Activated T-helper 17 cell treated with anti-CD3 and anti-CD28 coated beads, Interleukin-2, amount 50 U/mL, for 72 hours (primary cell): ENCODE measurements at regions not wholly inside any gene's neighbourhood (a gene's known extent, or its start where the extent isn't known, plus 50 kb on each side); places are given as distances from the start of the nearest gene placed in this dataset.

Experiments
- ATAC-seq: fragments of 150-1000 bp; cut with Tn5 transposase; replicated peaks from 2 replicates; pipeline ENCODE4 v1.10.0; 2021; ENCODE audit warnings: mild to moderate bottlenecking, moderate library complexity
- H3K27ac Mint-ChIP-seq: one replicate; pipeline ENCODE4 v1.8.0; 2022; ENCODE audit warnings: mixed read lengths
- H3K27me3 Mint-ChIP-seq: one replicate; pipeline ENCODE4 v1.8.0; 2022; ENCODE audit warnings: mixed read lengths
- H3K36me3 Mint-ChIP-seq: one replicate; pipeline ENCODE4 v1.8.0; 2022; ENCODE audit warnings: low read depth, mild to moderate bottlenecking, mixed read lengths
- H3K4me1 Mint-ChIP-seq: one replicate; pipeline ENCODE4 v1.8.0; 2022; ENCODE audit warnings: mixed read lengths
- H3K4me3 Mint-ChIP-seq: one replicate; pipeline ENCODE4 v1.8.0; 2022; ENCODE audit warnings: mild to moderate bottlenecking, mixed read lengths
- H3K9me3 Mint-ChIP-seq: one replicate; pipeline ENCODE4 v1.8.0; 2022; ENCODE audit warnings: mixed read lengths

DNA sequence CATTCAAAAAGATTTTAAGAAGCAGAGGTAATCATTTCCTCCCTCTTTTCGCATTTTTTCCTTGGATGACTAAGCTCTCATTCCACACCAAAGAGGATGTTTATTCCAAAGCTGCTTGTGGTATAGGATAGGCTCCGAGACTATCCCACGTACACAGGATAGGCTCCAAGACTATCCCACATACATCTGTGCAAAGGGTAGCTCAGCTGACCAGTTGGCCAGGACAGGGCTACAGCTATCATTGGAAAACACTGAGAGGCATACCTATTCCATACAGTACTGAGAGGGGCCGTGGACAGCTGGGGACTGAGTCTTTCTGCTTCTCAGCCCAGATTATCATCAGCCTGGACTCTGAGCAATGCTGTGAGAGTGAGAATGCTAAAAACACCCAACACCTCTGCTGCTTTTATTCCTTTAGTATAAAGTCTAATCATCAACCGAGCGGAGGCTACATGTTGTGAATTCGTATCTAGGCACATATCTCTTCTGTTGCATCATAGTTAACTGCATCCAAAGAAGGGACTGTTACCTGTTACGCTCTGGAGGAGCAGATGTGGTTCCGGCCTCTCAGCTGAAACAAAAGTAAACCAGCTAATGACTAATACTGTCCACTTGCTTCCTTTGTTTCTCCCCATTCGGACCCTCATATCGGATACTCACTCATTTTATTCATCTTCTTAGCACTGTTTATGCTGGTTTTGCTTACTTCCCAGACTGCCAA, 141.0 kb downstream of the TNFSF18 start:
- no peaks in the 10 kb centered on the region for H3K36me3 Mint-ChIP-seq
- ATAC-seq, result no peak
- no peak overlapping the region for H3K27ac Mint-ChIP-seq
- H3K4me1 Mint-ChIP-seq, result peaks cover 12% of the 10 kb centered on the region
- peaks cover 4% of the 10 kb centered on the region for H3K9me3 Mint-ChIP-seq
- no peaks in the 10 kb centered on the region for H3K27me3 Mint-ChIP-seq
- no peak overlapping the region for H3K4me3 Mint-ChIP-seq

DNA sequence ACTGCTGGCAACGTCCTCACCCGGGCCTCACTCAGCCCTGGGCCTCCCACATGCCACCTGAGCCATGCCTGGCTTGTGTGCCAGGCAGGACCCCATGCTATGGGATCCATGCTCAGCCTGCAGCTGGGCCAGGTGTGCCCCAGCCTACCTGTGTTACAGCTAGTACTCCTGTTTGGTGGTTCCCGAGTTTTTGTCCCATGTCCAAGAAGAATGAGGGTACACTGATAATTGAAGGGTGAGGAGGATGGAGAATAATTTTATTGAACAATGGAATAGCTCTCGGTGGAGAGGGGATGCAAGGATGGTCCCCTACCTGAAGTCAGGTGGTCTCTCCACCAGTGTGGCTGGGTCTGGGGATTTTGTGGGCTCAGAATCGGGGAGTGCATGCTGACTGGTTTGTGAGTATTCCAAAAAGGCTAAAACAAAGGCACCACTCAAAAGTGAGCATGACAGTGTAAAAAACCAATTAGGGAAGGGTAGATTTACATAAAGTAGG, 137.9 kb downstream of the TNFSF18 start:
- Mint-ChIP-seq H3K27ac (no peak overlapping the region), H3K4me1 (no peaks in the 10 kb centered on the region), H3K9me3 (peaks cover 7% of the 10 kb centered on the region), H3K27me3 (no peaks in the 10 kb centered on the region), H3K36me3 (no peaks in the 10 kb centered on the region), H3K4me3 (no peak overlapping the region)
- no peak for ATAC-seq

DNA sequence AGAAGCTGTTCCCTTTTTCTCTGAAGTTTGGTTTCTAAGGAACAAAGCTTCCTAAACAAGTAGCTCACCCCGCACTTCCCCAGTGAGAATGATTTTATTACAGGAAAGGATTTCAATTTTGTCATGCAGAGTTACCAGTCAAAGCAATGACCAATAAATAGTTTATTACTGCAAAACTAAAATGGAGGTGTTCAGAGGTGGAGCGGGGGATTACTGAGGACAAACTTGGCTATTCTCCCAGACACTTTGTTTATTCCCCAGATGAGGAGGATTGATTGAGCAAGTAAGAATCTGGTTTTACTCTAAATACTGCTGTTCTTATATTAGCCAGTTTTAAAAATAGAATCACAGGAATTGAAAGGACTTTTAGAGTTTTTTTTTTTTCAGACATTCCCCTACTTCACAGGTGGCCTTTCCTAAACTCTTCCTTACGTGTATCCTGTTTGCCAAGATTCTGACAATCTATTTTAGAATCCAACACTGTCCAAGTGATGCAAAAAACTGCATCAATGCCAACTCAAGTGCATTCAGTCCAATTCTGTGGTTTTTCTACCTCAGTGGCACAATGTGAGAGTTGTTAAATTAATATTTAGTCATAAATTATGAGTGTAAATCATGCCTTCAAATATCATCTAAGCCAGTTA, 136.1 kb downstream of the TNFSF18 start:
- Mint-ChIP-seq H3K9me3 (peaks cover 7% of the 10 kb centered on the region), H3K27ac (no peak overlapping the region), H3K4me1 (no peaks in the 10 kb centered on the region), H3K27me3 (no peaks in the 10 kb centered on the region), H3K36me3 (no peaks in the 10 kb centered on the region), H3K4me3 (no peak overlapping the region)
- no peak for ATAC-seq

DNA sequence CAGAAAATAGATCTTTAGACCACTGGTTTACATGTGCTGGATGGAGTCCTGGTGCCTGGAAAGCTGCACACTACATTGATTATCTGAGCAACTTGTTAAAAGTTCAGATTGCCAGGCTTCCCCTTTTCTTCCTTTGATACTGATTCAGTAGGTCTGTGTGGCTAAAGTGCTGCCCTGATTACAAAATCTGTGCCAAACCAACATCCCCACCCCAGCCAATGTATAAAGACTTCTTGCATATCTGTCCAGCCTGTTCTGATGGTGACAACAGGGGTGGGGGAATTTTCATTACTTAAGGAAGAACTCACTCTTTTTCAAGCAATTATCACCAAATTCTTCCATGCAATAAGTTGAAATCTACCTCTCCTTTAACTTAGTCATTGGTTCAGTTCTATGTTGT, 135.5 kb downstream of the TNFSF18 start:
- no peak for ATAC-seq
- H3K4me3 Mint-ChIP-seq, result no peak overlapping the region
- no peaks in the 10 kb centered on the region for H3K27me3 Mint-ChIP-seq
- peaks cover 7% of the 10 kb centered on the region for H3K9me3 Mint-ChIP-seq
- H3K36me3 Mint-ChIP-seq, result no peaks in the 10 kb centered on the region
- H3K4me1 Mint-ChIP-seq, result no peaks in the 10 kb centered on the region
- H3K27ac Mint-ChIP-seq, result no peak overlapping the region

DNA sequence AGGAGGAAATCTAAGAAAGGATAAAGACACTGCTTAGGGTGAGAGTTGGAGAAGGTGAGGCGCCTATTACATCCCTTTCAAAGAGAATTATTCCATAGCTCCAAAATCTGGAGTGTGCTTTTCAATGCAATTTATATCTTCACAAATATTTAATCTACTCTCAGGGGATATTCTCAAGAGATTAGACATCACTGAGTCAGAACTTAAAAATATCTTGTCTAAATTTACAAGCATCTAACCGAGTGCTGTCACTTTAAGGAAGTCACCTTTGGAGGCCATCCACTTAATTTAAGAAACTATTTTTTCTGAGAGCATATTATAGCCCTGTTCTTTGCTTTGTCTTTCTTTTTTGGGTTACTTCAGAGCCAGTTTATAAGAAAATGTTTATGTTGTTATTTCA, 134.6 kb downstream of the TNFSF18 start:
- no peaks in the 10 kb centered on the region for H3K36me3 Mint-ChIP-seq
- H3K4me3 Mint-ChIP-seq, result no peak overlapping the region
- H3K9me3 Mint-ChIP-seq, result peaks cover 7% of the 10 kb centered on the region
- H3K27me3 Mint-ChIP-seq, result no peaks in the 10 kb centered on the region
- no peak overlapping the region for H3K27ac Mint-ChIP-seq
- no peaks in the 10 kb centered on the region for H3K4me1 Mint-ChIP-seq
- ATAC-seq, result no peak

DNA sequence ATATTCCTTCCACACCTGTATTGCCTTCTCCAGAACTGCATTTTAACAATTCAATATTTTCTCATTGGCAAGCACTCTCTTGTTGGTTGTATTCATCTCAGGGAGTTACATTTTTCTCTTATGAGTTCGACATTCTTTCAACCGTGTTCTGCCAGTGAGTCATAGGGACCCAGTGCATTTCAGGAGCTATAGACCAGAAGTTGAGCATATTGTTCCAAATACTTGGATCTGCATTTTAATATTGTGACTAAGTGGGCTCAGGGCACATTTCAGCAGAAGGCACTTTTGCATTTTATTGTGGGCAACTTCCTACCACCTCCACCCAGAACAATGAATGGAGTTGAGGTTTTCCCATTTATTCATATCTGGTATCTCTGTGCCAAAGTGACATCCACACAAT, 132.8 kb downstream of the TNFSF18 start:
- H3K27me3 Mint-ChIP-seq, result no peaks in the 10 kb centered on the region
- no peak for ATAC-seq
- no peaks in the 10 kb centered on the region for H3K36me3 Mint-ChIP-seq
- no peaks in the 10 kb centered on the region for H3K4me1 Mint-ChIP-seq
- H3K27ac Mint-ChIP-seq, result no peak overlapping the region
- no peak overlapping the region for H3K4me3 Mint-ChIP-seq
- H3K9me3 Mint-ChIP-seq, result peaks cover 4% of the 10 kb centered on the region

DNA sequence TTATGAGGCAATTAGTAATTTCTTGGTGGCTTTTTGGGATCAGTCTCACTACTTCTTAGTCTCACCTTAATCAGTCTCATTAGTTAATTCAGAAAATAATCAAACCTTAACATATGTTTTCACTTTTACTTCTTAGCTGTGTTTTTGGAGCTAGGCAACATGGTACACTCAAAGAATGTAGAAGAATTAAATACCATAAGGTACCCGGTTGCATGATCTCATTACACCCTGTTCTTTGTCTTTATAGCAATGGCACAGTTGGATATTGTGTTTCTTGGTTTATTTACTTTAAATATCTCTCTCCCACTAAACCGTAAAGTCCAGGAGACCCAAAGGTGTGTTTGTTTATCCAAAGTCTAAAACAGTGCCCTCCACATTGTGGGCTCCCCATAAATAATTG, 132.3 kb downstream of the TNFSF18 start:
- Mint-ChIP-seq H3K27me3 (no peaks in the 10 kb centered on the region), H3K27ac (no peak overlapping the region), H3K9me3 (peaks cover 3% of the 10 kb centered on the region), H3K4me3 (no peak overlapping the region), H3K4me1 (no peaks in the 10 kb centered on the region), H3K36me3 (no peaks in the 10 kb centered on the region)
- ATAC-seq, result no peak

DNA sequence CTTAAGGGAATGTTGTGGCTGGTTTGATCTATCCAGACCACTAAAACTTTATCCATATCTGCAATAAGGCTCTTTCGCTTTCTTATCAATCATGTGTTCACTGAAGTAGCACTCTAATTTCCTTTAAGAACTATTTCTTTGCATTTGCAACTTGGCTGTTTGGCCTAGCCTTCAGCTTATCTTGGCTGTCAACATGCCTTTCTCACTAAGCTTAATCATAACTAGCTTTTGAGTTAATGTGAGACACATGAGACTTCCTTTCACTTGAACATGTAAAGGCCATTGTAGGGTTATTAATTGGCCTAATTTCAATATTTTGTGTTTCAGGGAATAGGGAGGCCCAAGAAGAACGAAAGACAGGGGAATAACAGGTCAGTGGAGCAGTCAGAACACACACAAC, 124.7 kb downstream of the TNFSF18 start:
- no peak overlapping the region for H3K4me3 Mint-ChIP-seq
- ATAC-seq, result no peak
- no peaks in the 10 kb centered on the region for H3K4me1 Mint-ChIP-seq
- H3K27me3 Mint-ChIP-seq, result no peaks in the 10 kb centered on the region
- no peak overlapping the region for H3K27ac Mint-ChIP-seq
- H3K36me3 Mint-ChIP-seq, result no peaks in the 10 kb centered on the region
- H3K9me3 Mint-ChIP-seq, result no peaks in the 10 kb centered on the region

DNA sequence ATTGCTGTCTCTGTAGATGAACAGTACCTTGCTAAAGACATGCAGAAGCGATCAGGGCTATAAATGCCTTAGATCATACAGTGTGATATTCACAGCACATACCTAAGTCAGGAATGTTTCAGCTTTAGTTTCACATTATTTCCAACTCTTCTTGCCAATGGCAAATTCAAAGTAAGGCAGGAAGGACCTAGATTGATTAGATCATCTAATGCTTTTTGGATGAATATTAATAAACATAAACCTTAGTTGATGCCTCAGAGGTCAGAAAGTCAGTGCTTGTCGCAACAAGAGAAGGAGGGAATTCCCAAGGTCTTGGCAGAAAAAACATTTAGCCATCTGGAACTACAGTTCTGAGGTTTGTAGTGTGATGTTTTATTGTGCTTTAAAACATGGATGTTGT, 122.3 kb downstream of the TNFSF18 start:
- Mint-ChIP-seq H3K4me3 (no peak overlapping the region), H3K4me1 (peaks cover 5% of the 10 kb centered on the region), H3K36me3 (no peaks in the 10 kb centered on the region), H3K27me3 (no peaks in the 10 kb centered on the region), H3K9me3 (no peaks in the 10 kb centered on the region), H3K27ac (no peak overlapping the region)
- ATAC-seq, result no peak

DNA sequence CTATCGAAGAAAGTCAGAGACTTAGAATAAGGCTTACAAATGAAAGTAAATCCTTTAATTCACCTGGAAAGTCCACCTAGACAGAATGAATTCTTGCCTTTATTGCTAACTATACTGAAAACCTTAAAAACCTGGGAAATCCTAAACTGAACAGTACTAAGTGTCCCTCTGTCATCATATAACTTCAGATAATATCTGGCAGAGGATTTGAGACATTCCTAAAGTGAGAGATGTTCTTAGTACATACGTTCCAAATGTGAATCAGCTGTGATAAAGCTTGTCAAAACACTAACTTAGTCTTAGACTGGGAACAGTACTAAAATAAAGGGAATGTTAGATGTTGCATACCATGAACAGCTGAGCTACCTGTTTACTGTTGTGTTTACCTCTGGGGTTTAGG, 121.7 kb downstream of the TNFSF18 start:
- ATAC-seq, result no peak
- no peaks in the 10 kb centered on the region for H3K9me3 Mint-ChIP-seq
- no peak overlapping the region for H3K4me3 Mint-ChIP-seq
- H3K4me1 Mint-ChIP-seq, result peaks cover 10% of the 10 kb centered on the region
- no peaks in the 10 kb centered on the region for H3K27me3 Mint-ChIP-seq
- no peak overlapping the region for H3K27ac Mint-ChIP-seq
- no peaks in the 10 kb centered on the region for H3K36me3 Mint-ChIP-seq

DNA sequence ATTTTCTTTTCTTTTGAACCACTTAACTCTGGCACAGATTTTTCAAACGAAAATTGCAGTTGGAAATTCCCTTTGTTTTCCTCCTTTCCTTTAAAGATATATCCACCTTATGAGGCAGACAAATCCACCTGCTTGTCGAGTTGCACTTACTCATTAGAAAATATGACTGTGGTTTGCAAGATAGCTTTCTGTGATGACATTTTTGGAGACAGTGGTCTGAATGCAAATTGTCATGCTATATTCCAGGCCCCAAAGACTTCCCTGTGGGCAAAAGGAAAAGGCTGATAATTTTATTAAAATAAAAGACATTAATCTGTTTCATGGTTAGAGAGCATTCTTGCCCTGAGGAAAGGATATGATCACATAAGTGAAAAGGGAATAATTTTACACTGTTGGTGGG, 120.6 kb downstream of the TNFSF18 start:
- no peaks in the 10 kb centered on the region for H3K9me3 Mint-ChIP-seq
- no peak overlapping the region for H3K27ac Mint-ChIP-seq
- H3K36me3 Mint-ChIP-seq, result no peaks in the 10 kb centered on the region
- peaks cover 14% of the 10 kb centered on the region for H3K4me1 Mint-ChIP-seq
- no peak for ATAC-seq
- H3K27me3 Mint-ChIP-seq, result no peaks in the 10 kb centered on the region
- no peak overlapping the region for H3K4me3 Mint-ChIP-seq

DNA sequence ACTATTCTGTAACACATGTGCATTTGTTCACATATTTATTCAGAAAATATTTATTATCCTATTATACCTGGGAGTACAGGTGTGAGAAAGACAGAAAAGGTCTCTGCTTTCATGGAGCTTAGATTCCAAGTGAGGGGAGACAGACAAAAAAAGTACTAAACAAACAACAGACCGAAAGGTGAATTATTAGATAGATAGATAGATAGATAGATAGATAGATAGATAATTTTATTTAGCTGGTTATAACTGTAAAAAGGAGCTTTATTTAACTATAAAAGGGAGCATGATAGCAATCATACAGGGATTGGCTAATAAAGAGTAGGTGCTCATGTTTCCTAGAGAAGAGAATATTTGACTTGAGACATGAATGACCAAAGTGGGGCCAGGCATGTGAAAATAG, 119.4 kb downstream of the TNFSF18 start:
- ATAC-seq, result no peak
- H3K36me3 Mint-ChIP-seq, result no peaks in the 10 kb centered on the region
- H3K4me3 Mint-ChIP-seq, result no peak overlapping the region
- H3K27ac Mint-ChIP-seq, result no peak overlapping the region
- H3K9me3 Mint-ChIP-seq, result no peaks in the 10 kb centered on the region
- H3K27me3 Mint-ChIP-seq, result no peaks in the 10 kb centered on the region
- peaks cover 14% of the 10 kb centered on the region for H3K4me1 Mint-ChIP-seq

DNA sequence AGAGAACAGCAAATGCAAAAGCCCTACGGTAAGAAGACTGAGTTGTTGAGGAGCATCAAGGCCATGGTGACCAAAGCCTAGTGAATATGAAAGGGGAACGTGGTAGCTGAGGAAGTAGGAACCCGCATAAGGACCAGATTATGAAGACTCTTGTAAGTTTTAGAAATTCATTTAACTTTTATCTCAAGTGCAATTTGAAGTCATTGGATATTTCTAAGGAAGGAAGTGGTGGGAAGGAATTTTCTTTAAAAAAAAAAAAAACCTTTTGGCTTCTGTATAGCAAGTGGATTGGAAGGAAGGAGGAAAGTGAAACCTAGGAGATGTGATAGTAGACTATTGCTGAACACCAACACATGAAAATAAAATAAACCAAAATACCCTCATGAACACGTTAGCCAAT, 119.0 kb downstream of the TNFSF18 start:
- Mint-ChIP-seq H3K27ac (no peak overlapping the region), H3K27me3 (no peaks in the 10 kb centered on the region), H3K4me3 (no peak overlapping the region), H3K4me1 (peaks cover 14% of the 10 kb centered on the region), H3K36me3 (no peaks in the 10 kb centered on the region), H3K9me3 (no peaks in the 10 kb centered on the region)
- ATAC-seq, result no peak

DNA sequence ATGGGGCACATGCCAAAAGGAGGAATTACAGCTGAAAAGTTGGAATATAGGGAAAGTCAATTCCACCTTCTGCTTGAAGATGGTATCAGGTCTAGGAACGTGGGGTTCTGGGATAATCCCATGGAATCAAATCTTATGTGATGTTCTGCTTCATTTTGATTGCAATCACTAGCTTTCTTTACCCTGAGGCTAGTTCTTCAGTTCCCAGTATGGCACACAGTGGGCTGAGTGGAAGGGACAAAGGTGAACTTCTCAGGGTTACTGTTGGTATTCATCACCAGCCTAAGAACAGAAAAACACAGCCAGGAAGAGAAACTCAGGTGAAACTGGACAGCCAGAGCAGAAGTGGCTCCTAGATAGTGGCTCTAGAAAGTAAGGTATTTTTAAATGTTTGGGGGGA, 117.8 kb downstream of the TNFSF18 start:
- Mint-ChIP-seq H3K4me3 (no peak overlapping the region), H3K9me3 (no peaks in the 10 kb centered on the region), H3K27ac (no peak overlapping the region), H3K27me3 (no peaks in the 10 kb centered on the region), H3K4me1 (peaks cover 14% of the 10 kb centered on the region), H3K36me3 (no peaks in the 10 kb centered on the region)
- ATAC-seq, result no peak

DNA sequence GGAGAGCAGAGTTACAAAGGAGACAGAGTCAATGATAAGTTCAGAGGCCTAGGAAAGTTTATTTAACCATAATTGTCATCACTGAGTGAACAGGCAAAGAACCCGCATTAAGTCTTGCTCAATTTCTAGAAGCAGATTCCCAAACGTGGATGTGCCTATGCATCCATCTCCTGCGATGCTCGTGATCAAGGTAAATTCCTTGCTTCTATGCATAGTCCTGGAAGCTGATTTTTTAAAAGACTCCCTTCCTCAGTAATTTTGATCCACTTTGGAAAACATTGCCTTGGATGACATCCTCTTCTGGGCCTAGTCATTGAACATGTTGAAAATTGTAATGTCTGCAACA, 116.4 kb downstream of the TNFSF18 start:
- Mint-ChIP-seq H3K27ac (no peak overlapping the region), H3K27me3 (no peaks in the 10 kb centered on the region), H3K4me1 (peaks cover 14% of the 10 kb centered on the region), H3K9me3 (no peaks in the 10 kb centered on the region), H3K4me3 (no peak overlapping the region), H3K36me3 (no peaks in the 10 kb centered on the region)
- ATAC-seq, result no peak
